Large intestine (tissue), 3 donors: ENCODE measurements at regions not wholly inside any gene's neighbourhood (a gene's known extent, or its start where the extent isn't known, plus 50 kb on each side); places are given as distances from the start of the nearest gene placed in this dataset.
"Not testable (repeated sequence)": the region's sequence is repeated elsewhere in the genome, so short reads cannot be mapped to it uniquely, and the experiment has no call there.

Experiments
- DNase-seq, 2 donors: peaks; one replicate each; pipeline versions ENCODE4 v3.0.0 to v3.0.0-alpha.2; 2013
- H3K27ac ChIP-seq: one replicate; pipeline ENCODE4 v1.5.1; 2013; ENCODE audit warnings: low read length
- H3K27me3 ChIP-seq: 2 replicates; pipeline ENCODE4 v1.6.1; 2013; ENCODE audit warnings: low read length; ENCODE audit not compliant: control insufficient read depth, insufficient read depth
- H3K36me3 ChIP-seq: 2 replicates; pipeline ENCODE4 v1.6.1; 2013; ENCODE audit warnings: low read length; ENCODE audit not compliant: control insufficient read depth, insufficient read depth
- H3K4me1 ChIP-seq: one replicate; pipeline ENCODE4 v1.6.1; 2013; ENCODE audit warnings: low read length; ENCODE audit not compliant: control insufficient read depth, insufficient read depth
- H3K4me3 ChIP-seq: one replicate; pipeline ENCODE4 v1.5.1; 2013; ENCODE audit warnings: low read length
- H3K9me3 ChIP-seq: one replicate; pipeline ENCODE4 v1.6.1; 2013; ENCODE audit warnings: mild to moderate bottlenecking, low read depth, low read length, moderate library complexity; ENCODE audit not compliant: control insufficient read depth
- WGBS: methylation state at CpG from one replicate; pipeline ENCODE4 v1.1.5; 2013; ENCODE audit warnings: low lambda C conversion rate; ENCODE audit not compliant: insufficient coverage; 5-methylcytosine and 5-hydroxymethylcytosine counted together

- no peak overlapping the region for H3K27ac ChIP-seq
- WGBS: no CpG with 5 or more reads among the region's 7 CpGs
Observed at GRCh38 chr13:112263152-112263551, 113.0 kb upstream of the SPACA7 start.

GRCh38 chr13:112267660-112268059 lies 108.5 kb upstream of the SPACA7 start:
- H3K27me3 ChIP-seq: no peaks in the 10 kb centered on the region
- no peak for DNase-seq
- WGBS: 58% methylated on average over 2 of the region's 3 CpGs

More at GRCh38 chr13:112263152-112263551, 113.0 kb upstream of the SPACA7 start:
- H3K4me3 ChIP-seq: no peak overlapping the region
- DNase-seq: no peak
- H3K36me3 ChIP-seq: no peaks in the 10 kb centered on the region
- no peaks in the 10 kb centered on the region for H3K4me1 ChIP-seq
- H3K9me3 ChIP-seq: no peaks in the 10 kb centered on the region
- peaks cover 3% of the 10 kb centered on the region for H3K27me3 ChIP-seq

GRCh38 chr13:112270951-112271350 lies 105.2 kb upstream of the SPACA7 start:
- Histone ChIP-seq H3K27me3 (peaks cover 2% of the 10 kb centered on the region), H3K36me3 (no peaks in the 10 kb centered on the region), H3K9me3 (no peaks in the 10 kb centered on the region), H3K27ac (no peak overlapping the region), H3K4me3 (no peak overlapping the region), H3K4me1 (no peaks in the 10 kb centered on the region)
- no CpG with 5 or more reads among the region's 2 CpGs for WGBS
- DNase-seq: no peak

More at GRCh38 chr13:112267660-112268059, 108.5 kb upstream of the SPACA7 start:
- Histone ChIP-seq H3K4me3 (no peak overlapping the region), H3K36me3 (no peaks in the 10 kb centered on the region), H3K4me1 (no peaks in the 10 kb centered on the region), H3K9me3 (no peaks in the 10 kb centered on the region), H3K27ac (no peak overlapping the region)

- H3K4me1 ChIP-seq, H3K9me3 ChIP-seq, H3K27ac ChIP-seq, H3K27me3 ChIP-seq, H3K4me3 ChIP-seq, H3K36me3 ChIP-seq, DNase-seq: not testable (repeated sequence)
Observed at GRCh38 chr13:112286733-112287132, 89.4 kb upstream of the SPACA7 start.

GRCh38 chr13:112320303-112320702 lies 55.9 kb upstream of the SPACA7 start:
- H3K36me3 ChIP-seq: no peaks in the 10 kb centered on the region
- H3K4me1 ChIP-seq: no peaks in the 10 kb centered on the region
- peaks cover 10% of the 10 kb centered on the region for H3K27me3 ChIP-seq
- H3K27ac ChIP-seq: no peak overlapping the region
- H3K4me3 ChIP-seq: no peak overlapping the region
- no peak for DNase-seq
- H3K9me3 ChIP-seq: no peaks in the 10 kb centered on the region
- 80% methylated on average over 1 of the region's 7 CpGs for WGBS

- whole genome bisulfite sequencing: 100% methylated on average over 2 of the region's 12 CpGs
- no peak for DNase-seq
- peaks cover 20% of the 10 kb centered on the region for H3K27me3 ChIP-seq
Observed at GRCh38 chr13:112322557-112322956, 53.6 kb upstream of the SPACA7 start.

GRCh38 chr13:112324116-112324515 lies 52.0 kb upstream of the SPACA7 start:
- WGBS: no CpG with 5 or more reads among the region's 16 CpGs
- Histone ChIP-seq H3K4me3 (no peak overlapping the region), H3K9me3 (no peaks in the 10 kb centered on the region)

More at GRCh38 chr13:112322557-112322956, 53.6 kb upstream of the SPACA7 start:
- H3K9me3 ChIP-seq: no peaks in the 10 kb centered on the region
- no peak overlapping the region for H3K27ac ChIP-seq
- H3K36me3 ChIP-seq: no peaks in the 10 kb centered on the region
- H3K4me3 ChIP-seq: no peak overlapping the region
- no peaks in the 10 kb centered on the region for H3K4me1 ChIP-seq

GRCh38 chr13:112325142-112325808 lies 50.9 kb upstream of the SPACA7 start:
- no peaks in the 10 kb centered on the region for H3K36me3 ChIP-seq
- DNase-seq: no peak
- H3K9me3 ChIP-seq: no peaks in the 10 kb centered on the region
- 77% methylated on average over 10 of the region's 26 CpGs for WGBS
- no peak overlapping the region for H3K27ac ChIP-seq
- no peaks in the 10 kb centered on the region for H3K4me1 ChIP-seq
- no peak overlapping the region for H3K4me3 ChIP-seq
- peaks cover 33% of the 10 kb centered on the region for H3K27me3 ChIP-seq

More at GRCh38 chr13:112324116-112324515, 52.0 kb upstream of the SPACA7 start:
- H3K27ac ChIP-seq: no peak overlapping the region
- H3K36me3 ChIP-seq: no peaks in the 10 kb centered on the region
- no peak for DNase-seq
- no peaks in the 10 kb centered on the region for H3K4me1 ChIP-seq
- H3K27me3 ChIP-seq: peaks cover 25% of the 10 kb centered on the region

- H3K9me3 ChIP-seq: no peaks in the 10 kb centered on the region
- DNase-seq: peak; percentile 6 to 15
- no peak overlapping the region for H3K27ac ChIP-seq
- H3K36me3 ChIP-seq: no peaks in the 10 kb centered on the region
- peaks cover 41% of the 10 kb centered on the region for H3K27me3 ChIP-seq
- WGBS: 100% methylated on average over 4 of the region's 26 CpGs
- no peak overlapping the region for H3K4me3 ChIP-seq
- no peaks in the 10 kb centered on the region for H3K4me1 ChIP-seq
Observed at GRCh38 chr13:112325920-112326645, 50.1 kb upstream of the SPACA7 start.
